A673 (cell line): ENCODE measurements at regions not wholly inside any gene's neighbourhood (a gene's known extent, or its start where the extent isn't known, plus 50 kb on each side); places are given as distances from the start of the nearest gene placed in this dataset.

ENCODE experiments used
- BruUV-seq: library from RNA; stranded (reverse); fragments of 400-500 nt; replicated peaks from 2 replicates; lab custom pipeline; 2021; lab: Mats Ljungman, UMichigan
- CTCF ChIA-PET: fragments of 300-600 bp; sonication (Branson Sonifier 250); formaldehyde crosslinking; loops from one replicate; lab custom pipeline; 2022; ENCODE audit warnings: antibody characterized with exemption; lab: Charles Lee
- POLR2A ChIA-PET: fragments of 300-600 bp; sonication (Branson Sonifier 250); formaldehyde crosslinking; loops from one replicate; lab custom pipeline; 2022; ENCODE audit warnings: antibody characterized with exemption; ENCODE audit not compliant: low non-redundant PET; lab: Charles Lee
- DNase-seq: peaks from one replicate; pipeline ENCODE4 v3.0.0-alpha.2; 2015; ENCODE audit warnings: low spot score
- H3K27ac ChIP-seq: fragments of 200-600 bp; sonication (generic); 2 replicates; pipeline ENCODE4 v1.5.1; 2016; ENCODE audit warnings: mixed run types, low read depth, mild to moderate bottlenecking, mixed read lengths, antibody characterized with exemption, low read length; ENCODE audit not compliant: poor library complexity, severe bottlenecking
- H3K27me3 ChIP-seq: fragments of 200-600 bp; sonication (generic); replicated peaks from 2 replicates; pipeline ENCODE4 v1.6.1; 2017; ENCODE audit warnings: mixed run types, low read depth, mild to moderate bottlenecking, mixed read lengths, antibody characterized with exemption, low read length; ENCODE audit not compliant: insufficient read depth, poor library complexity
- H3K36me3 ChIP-seq: fragments of 200-600 bp; sonication (generic); 2 replicates; pipeline ENCODE4 v1.6.1; 2016; ENCODE audit warnings: mixed run types, mild to moderate bottlenecking, mixed read lengths, antibody characterized with exemption, low read length; ENCODE audit not compliant: insufficient read depth, poor library complexity, severe bottlenecking
- H3K4me1 ChIP-seq: fragments of 200-600 bp; sonication (generic); 2 replicates; pipeline ENCODE4 v1.6.1; 2017; ENCODE audit warnings: mixed run types, mild to moderate bottlenecking, mixed read lengths, antibody characterized with exemption, low read length; ENCODE audit not compliant: insufficient read depth, poor library complexity, severe bottlenecking
- H3K4me3 ChIP-seq: fragments of 200-600 bp; sonication (generic); 2 replicates; pipeline ENCODE4 v1.5.1; 2016; ENCODE audit warnings: low read depth, mixed run types, mild to moderate bottlenecking, mixed read lengths, low read length; ENCODE audit not compliant: poor library complexity, severe bottlenecking
- H3K9me3 ChIP-seq: fragments of 200-600 bp; sonication (generic); 2 replicates; pipeline ENCODE4 v1.6.1; 2016; ENCODE audit warnings: mixed run types, low read depth, mild to moderate bottlenecking, mixed read lengths, antibody characterized with exemption, low read length; ENCODE audit not compliant: poor library complexity, severe bottlenecking
- CTCF ChIP-seq: fragments of 300-800, 200-600 bp; sonication (generic); conservative IDR thresholded peaks from 2 replicates; pipeline ENCODE4 v1.5.1; 2017; ENCODE audit warnings: low read depth, mild to moderate bottlenecking, antibody characterized with exemption, low read length, moderate library complexity, mixed read lengths
- EZH2 ChIP-seq: fragments of 200-600 bp; sonication (generic); IDR thresholded peaks from 2 replicates; pipeline ENCODE4 v1.6.1; 2017; ENCODE audit warnings: borderline replicate concordance, low read depth, mild to moderate bottlenecking, mixed read lengths, antibody characterized with exemption, low read length; ENCODE audit not compliant: poor library complexity, severe bottlenecking
- intact Hi-C: fragments of 100-400 bp; cut with micrococcal nuclease; formaldehyde crosslinking; loops from one replicate; pipeline ENCODE4 v1.10.0; 2022; ENCODE audit not compliant: unreplicated experiment

DNA sequence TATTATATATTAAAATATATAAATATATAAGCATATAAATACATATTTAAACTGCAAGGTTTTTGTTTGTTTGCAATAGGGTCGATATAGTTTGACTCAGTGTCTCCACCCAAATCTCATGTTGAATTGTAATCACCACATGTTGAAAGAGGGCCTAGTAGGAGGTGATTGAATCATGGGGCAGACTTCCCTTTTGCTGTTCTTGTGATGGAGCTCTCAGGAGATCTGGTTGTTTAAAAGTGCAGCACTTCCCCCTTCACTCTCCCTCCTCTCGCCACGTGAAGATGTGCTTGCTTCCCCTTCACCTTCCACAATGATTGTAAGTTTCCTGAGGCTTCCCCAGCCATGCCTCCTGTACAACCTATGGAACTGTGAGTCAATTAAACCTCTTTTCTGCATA is 2137.3 kb upstream of the CELF4 start:
- BruUV-seq, result no TSS peak
- Histone ChIP-seq H3K27me3 (no peaks in the 10 kb centered on the region), H3K4me3 (no peak overlapping the region), H3K27ac (no peak overlapping the region), H3K9me3 (no peaks in the 10 kb centered on the region), H3K4me1 (no peaks in the 10 kb centered on the region), H3K36me3 (no peaks in the 10 kb centered on the region)
- POLR2A ChIA-PET, result no interaction called here
- no peak for DNase-seq
- CTCF ChIA-PET, result no interaction called here
- intact Hi-C loops, result no loop called here
- TF ChIP-seq CTCF, result no peak
- TF ChIP-seq EZH2, result no peak

DNA sequence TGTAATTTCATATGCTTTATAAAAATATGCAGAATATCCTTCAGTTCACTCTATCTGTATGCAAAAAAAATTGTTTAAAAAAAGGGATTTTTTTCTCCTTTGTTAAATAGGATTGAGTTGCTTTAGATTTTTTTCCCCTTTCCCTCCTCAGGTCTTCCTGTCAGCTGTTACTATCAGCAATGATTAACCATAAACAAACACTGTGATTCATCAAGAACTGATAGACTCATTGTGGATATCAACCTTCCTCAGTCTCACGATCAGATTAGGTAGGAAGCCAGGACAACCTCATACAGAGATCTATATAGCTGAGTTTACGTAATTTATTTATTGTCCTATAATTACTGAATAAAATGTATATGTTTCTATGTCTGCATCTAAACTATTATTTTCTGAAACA is 2136.2 kb upstream of the CELF4 start:
- intact Hi-C loops, result no loop called here
- Histone ChIP-seq H3K27ac (no peak overlapping the region), H3K27me3 (no peaks in the 10 kb centered on the region), H3K4me1 (no peaks in the 10 kb centered on the region), H3K36me3 (no peaks in the 10 kb centered on the region), H3K4me3 (no peak overlapping the region), H3K9me3 (no peaks in the 10 kb centered on the region)
- BruUV-seq, result no TSS peak
- TF ChIP-seq EZH2 (no peak), CTCF (no peak)
- CTCF ChIA-PET, result no interaction called here
- no peak for DNase-seq
- POLR2A ChIA-PET, result no interaction called here

DNA sequence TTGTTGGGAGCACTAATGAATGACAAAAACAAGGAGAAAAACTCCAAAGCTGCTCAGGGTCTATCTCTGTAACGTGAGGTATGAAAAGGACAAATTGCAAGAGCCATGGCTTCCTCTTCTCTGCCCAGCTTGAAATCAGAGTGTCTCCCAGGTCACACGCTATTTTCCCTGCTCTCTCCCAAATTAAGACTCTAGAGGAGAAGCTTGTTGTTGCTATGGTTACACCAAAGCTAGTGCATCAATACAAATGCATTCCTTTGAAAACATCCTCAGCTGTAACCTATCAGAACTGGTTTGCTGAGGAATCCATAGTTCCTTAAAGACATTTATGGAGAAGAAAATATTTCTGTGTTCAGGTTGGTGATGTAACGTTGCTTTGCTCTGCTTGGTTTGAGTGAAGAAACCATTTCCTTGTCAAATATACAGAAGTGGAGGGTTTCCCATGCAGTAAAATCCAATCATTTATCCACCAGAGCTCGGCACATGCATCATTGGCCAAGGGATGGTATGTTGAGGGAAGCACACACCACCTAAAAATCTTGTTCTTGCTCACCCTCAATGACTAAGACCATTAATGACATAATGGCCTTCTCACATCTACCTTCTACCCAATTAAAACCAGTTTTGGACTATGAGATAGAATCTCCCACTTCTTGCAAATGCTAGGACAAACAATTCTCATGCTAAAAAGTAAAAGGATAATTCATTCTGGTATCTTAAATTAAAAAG is 2135.6 kb upstream of the CELF4 start:
- no peaks in the 10 kb centered on the region for H3K27me3 ChIP-seq
- H3K9me3 ChIP-seq, result no peaks in the 10 kb centered on the region
- POLR2A ChIA-PET, result interaction anchor here (0.6 kb wide), 1 partner anchor 11 kb away, joined by 3 read pairs; no protein-coding TSS in a partner anchor
- intact Hi-C loops, result no loop called here
- TF ChIP-seq EZH2 (no peak), CTCF (no peak)
- no peak for DNase-seq
- H3K27ac ChIP-seq, result no peak overlapping the region
- H3K4me1 ChIP-seq, result no peaks in the 10 kb centered on the region
- CTCF ChIA-PET, result no interaction called here
- no peak overlapping the region for H3K4me3 ChIP-seq
- no TSS peak for BruUV-seq
- no peaks in the 10 kb centered on the region for H3K36me3 ChIP-seq
